Gastrocnemius medialis (tissue), 4 donors: ENCODE measurements at regions not wholly inside any gene's neighbourhood (a gene's known extent, or its start where the extent isn't known, plus 50 kb on each side); places are given as distances from the start of the nearest gene placed in this dataset.

ENCODE experiments used
- ATAC-seq, 2 donors: fragments of 150-250 bp; one replicate each; pipeline ENCODE4 v1.9.1; 2016
- DNase-seq, 2 donors: peaks; one replicate each; pipeline ENCODE4 v3.0.0-alpha.2; 2019
- H3K27ac ChIP-seq, 4 donors: fragments of 200-600 bp; sonication (generic); 1 replicate in 1 of 4; 2 replicates in 3 of 4; pipeline ENCODE4 v1.5.1; 2016 to 2018; ENCODE audit warnings: mild to moderate bottlenecking in 2 of 4, moderate library complexity in 1 of 4
- H3K27me3 ChIP-seq, 3 donors: fragments of 200-600 bp; sonication (generic) in 2 of 3; 1 replicate in 1 of 3; 2 replicates in 2 of 3; pipeline versions ENCODE4 v1.5.1 to v1.6.0; 2016 to 2019; ENCODE audit warnings: mild to moderate bottlenecking in 1 of 3, moderate library complexity in 1 of 3
- H3K36me3 ChIP-seq, 2 donors: fragments of 200-600 bp; sonication (generic) in 1 of 2; one replicate each; pipeline ENCODE4 v1.5.1; 2017 to 2018
- H3K4me1 ChIP-seq, 2 donors: fragments of 200-600 bp; sonication (generic) in 1 of 2; one replicate each; pipeline ENCODE4 v1.5.1; 2016 to 2017; ENCODE audit warnings: mild to moderate bottlenecking in 2 of 2
- H3K4me3 ChIP-seq, 4 donors: fragments of 200-600 bp; sonication (generic) in 3 of 4; 1 replicate in 1 of 4; 2 replicates in 3 of 4; pipeline ENCODE4 v1.5.1; 2016 to 2019; ENCODE audit warnings: mild to moderate bottlenecking in 2 of 4
- H3K9me3 ChIP-seq, 3 donors: fragments of 200-600 bp; sonication (generic) in 2 of 3; 1 replicate in 1 of 3; 2 replicates in 2 of 3; pipeline ENCODE4 v1.5.1; 2016 to 2019
- CTCF ChIP-seq, 5 experiments: fragments of 450-650 bp in 3 of 5; fragments of 200-600 bp in 2 of 5; sonication (generic) in 2 of 5; IDR thresholded peaks in 4 of 5; conservative IDR thresholded peaks in 1 of 5; 1 replicate in 4 of 5; 2 replicates in 1 of 5; pipeline ENCODE4 v1.5.1; 2016 to 2019; ENCODE audit warnings: antibody characterized with exemption in 5 of 5, mild to moderate bottlenecking in 3 of 5, moderate library complexity in 3 of 5
- POLR2A ChIP-seq, 2 donors: fragments of 450-650 bp; IDR thresholded peaks; one replicate each; pipeline ENCODE4 v1.6.1; 2017; ENCODE audit warnings: antibody characterized with exemption in 2 of 2, mild to moderate bottlenecking in 2 of 2, moderate library complexity in 2 of 2
- in situ Hi-C, 4 donors: fragments of 200-750 bp; cut with MboI; loops; one replicate each; pipeline versions ENCODE4 v1.15.0 to v1.8.0; 2017; ENCODE audit warnings: low sequenced_read_pairs in 4 of 4
- intact Hi-C: fragments of 100-400 bp; cut with DNase I; formaldehyde crosslinking; loops from one replicate; pipeline ENCODE4 v1.15.1; 2023; ENCODE audit warnings: low total_unique reads

DNA sequence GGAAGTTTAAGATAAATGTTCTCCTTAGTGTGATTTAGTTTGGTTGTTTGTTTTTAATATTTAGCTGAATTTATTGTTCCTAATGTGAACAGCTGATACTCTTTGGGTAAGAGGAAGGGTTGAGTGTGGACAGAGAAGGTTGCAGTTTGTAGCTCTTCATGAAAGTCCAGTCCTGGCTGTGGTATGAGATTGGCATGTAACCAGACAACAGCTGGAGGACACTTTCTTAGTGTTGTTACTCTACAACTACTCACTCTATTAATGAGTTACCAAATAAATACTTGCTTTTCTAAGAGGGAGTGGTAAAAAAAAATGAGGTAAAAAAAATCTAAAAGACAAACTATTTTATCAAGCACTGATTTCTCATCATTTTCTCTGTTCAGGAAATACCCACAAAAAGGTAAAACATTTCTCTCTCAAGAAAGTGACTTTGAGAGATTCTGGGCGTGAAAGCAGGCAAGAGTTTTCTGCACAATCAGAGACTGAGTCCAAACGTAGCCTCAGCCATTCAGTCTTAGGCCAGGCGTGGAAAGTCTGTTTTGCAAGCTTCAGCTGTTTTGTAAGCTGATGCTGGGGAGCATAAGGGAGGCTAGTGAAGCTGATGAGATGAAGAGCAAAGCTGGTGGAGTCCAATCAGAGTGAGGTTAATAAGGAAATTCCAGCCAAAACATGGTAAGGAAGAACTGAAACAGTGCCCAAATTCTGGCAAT lies 138.5 kb upstream of the ARPP21 start:
- in situ Hi-C loops, result no loop called here
- no peak for DNase-seq
- ATAC-seq, result no peak

GRCh38 chr3:35502699-35503098 lies 136.6 kb upstream of the ARPP21 start:
- Histone ChIP-seq H3K4me1 (no peaks in the 10 kb centered on the region), H3K27ac (no peak overlapping the region), H3K27me3 (no peaks in the 10 kb centered on the region), H3K9me3 (no peaks in the 10 kb centered on the region), H3K4me3 (no peak overlapping the region), H3K36me3 (no peaks in the 10 kb centered on the region)
- ATAC-seq, result no peak
- DNase-seq, result no peak
- no peak for TF ChIP-seq CTCF (IDR thresholded peaks at IDR 0.05 in 4 of 5, conservative IDR thresholded peaks at IDR 0.05 in 1 of 5)
- TF ChIP-seq POLR2A (IDR thresholded peaks at IDR 0.05), result no peak
- in situ Hi-C loops (no loop called here), intact Hi-C loops (no loop called here)

More for the DNA sequence above, 138.5 kb upstream of the ARPP21 start:
- no peak overlapping the region for H3K27ac ChIP-seq
- H3K4me1 ChIP-seq, result no peaks in the 10 kb centered on the region
- H3K9me3 ChIP-seq, result no peaks in the 10 kb centered on the region
- intact Hi-C loops, result no loop called here
- TF ChIP-seq CTCF (IDR thresholded peaks at IDR 0.05 in 4 of 5, conservative IDR thresholded peaks at IDR 0.05 in 1 of 5), result no peak
- no peak for TF ChIP-seq POLR2A (IDR thresholded peaks at IDR 0.05)
- no peak overlapping the region for H3K4me3 ChIP-seq
- H3K27me3 ChIP-seq, result no peaks in the 10 kb centered on the region
- no peaks in the 10 kb centered on the region for H3K36me3 ChIP-seq

DNA sequence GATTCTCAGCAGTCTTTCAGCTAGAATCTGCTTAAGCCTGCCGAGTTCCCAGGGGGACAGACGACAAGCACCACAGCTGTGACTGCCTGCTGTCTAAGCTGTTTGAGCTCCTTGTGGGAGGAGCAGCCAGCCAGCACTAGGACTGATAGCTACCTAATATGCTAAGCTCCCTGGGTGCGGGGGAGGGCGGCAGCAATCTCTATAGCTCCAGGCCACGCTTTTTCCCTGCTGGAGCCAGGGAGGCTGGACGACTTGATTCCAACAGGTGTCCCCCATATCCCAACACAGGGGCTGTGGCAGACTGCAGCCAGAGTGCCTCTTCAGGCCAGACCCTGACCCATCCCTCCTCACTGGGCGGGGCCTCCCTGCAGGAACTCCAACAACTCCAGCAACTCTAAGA lies 134.1 kb upstream of the ARPP21 start:
- Histone ChIP-seq H3K9me3 (no peaks in the 10 kb centered on the region), H3K4me1 (no peaks in the 10 kb centered on the region), H3K27me3 (no peaks in the 10 kb centered on the region), H3K27ac (no peak overlapping the region), H3K4me3 (no peak overlapping the region), H3K36me3 (no peaks in the 10 kb centered on the region)
- in situ Hi-C loops, result no loop called here
- intact Hi-C loops, result no loop called here
- no peak for TF ChIP-seq POLR2A (IDR thresholded peaks at IDR 0.05)
- no peak for TF ChIP-seq CTCF (IDR thresholded peaks at IDR 0.05 in 4 of 5, conservative IDR thresholded peaks at IDR 0.05 in 1 of 5)
- no peak for ATAC-seq
- DNase-seq, result no peak

- Histone ChIP-seq H3K27me3 (no peaks in the 10 kb centered on the region), H3K9me3 (no peaks in the 10 kb centered on the region), H3K4me1 (no peaks in the 10 kb centered on the region), H3K4me3 (no peak overlapping the region), H3K36me3 (no peaks in the 10 kb centered on the region), H3K27ac (no peak overlapping the region)
- in situ Hi-C loops (no loop called here), intact Hi-C loops (no loop called here)
- ATAC-seq (no peak), DNase-seq (no peak)
- TF ChIP-seq CTCF (IDR thresholded peaks at IDR 0.05 in 4 of 5, conservative IDR thresholded peaks at IDR 0.05 in 1 of 5) (no peak), POLR2A (IDR thresholded peaks at IDR 0.05) (no peak)
Measured at GRCh38 chr3:35505772-35506171, 133.6 kb upstream of the ARPP21 start.

- intact Hi-C loops, result no loop called here
Measured at GRCh38 chr3:35519936-35520335, 119.4 kb upstream of the ARPP21 start.

More at GRCh38 chr3:35519936-35520335, 119.4 kb upstream of the ARPP21 start:
- in situ Hi-C loops, result no loop called here
- ATAC-seq, result no peak
- no peak for DNase-seq
- H3K36me3 ChIP-seq, result no peaks in the 10 kb centered on the region
- no peak overlapping the region for H3K27ac ChIP-seq
- TF ChIP-seq CTCF (IDR thresholded peaks at IDR 0.05 in 4 of 5, conservative IDR thresholded peaks at IDR 0.05 in 1 of 5) (no peak), POLR2A (IDR thresholded peaks at IDR 0.05) (no peak)
- no peak overlapping the region for H3K4me3 ChIP-seq
- no peaks in the 10 kb centered on the region for H3K27me3 ChIP-seq
- no peaks in the 10 kb centered on the region for H3K9me3 ChIP-seq
- no peaks in the 10 kb centered on the region for H3K4me1 ChIP-seq
